ENCODE measurements at regions not wholly inside any gene's neighbourhood (a gene's known extent, or its start where the extent isn't known, plus 50 kb on each side); places are given as distances from the start of the nearest gene placed in this dataset.

- no peak overlapping the region for H3K4me3 Mint-ChIP-seq (ENCODE audit: unreplicated experiment)
- H3K4me1 Mint-ChIP-seq (ENCODE audit: insufficient read depth, unreplicated experiment), result no peaks in the 10 kb centered on the region
- POLR2A ChIA-PET, result interaction anchor here (0.5 kb wide), 1 partner anchor 714 kb away, joined by 3 read pairs; no protein-coding TSS in a partner anchor
- BruUV-seq (replicated peaks), result no TSS peak
- no peaks in the 10 kb centered on the region for H3K9me3 Mint-ChIP-seq (ENCODE audit: unreplicated experiment)
- H3K27me3 Mint-ChIP-seq (ENCODE audit: insufficient read depth, unreplicated experiment), result no peaks in the 10 kb centered on the region
- CTCF ChIA-PET, result interaction anchor here (1.0 kb wide), 1 partner anchor 18 kb away, joined by 3 read pairs; no protein-coding TSS in a partner anchor
- H3K27ac Mint-ChIP-seq (ENCODE audit: low read depth, unreplicated experiment), result no peak overlapping the region
- DNase-seq (ENCODE audit: unreplicated experiment), result no peak
- TF ChIP-seq CTCF (IDR thresholded peaks at IDR 0.05; ENCODE audit: unreplicated experiment), result no peak
- intact Hi-C loops (cut with micrococcal nuclease), result no loop called here
- no peaks in the 10 kb centered on the region for H3K36me3 Mint-ChIP-seq (ENCODE audit: insufficient read depth, unreplicated experiment)
These were observed 242.7 kb upstream of the TTC14 start for GRCh38 chr3:180359061-180359952.

GRCh38 chr3:180359953-180360279 is 242.0 kb upstream of the TTC14 start:
- BruUV-seq (replicated peaks), result no TSS peak
- H3K9me3 Mint-ChIP-seq (ENCODE audit: unreplicated experiment), result no peaks in the 10 kb centered on the region
- intact Hi-C loops (cut with micrococcal nuclease), result no loop called here
- ChIA-PET CTCF (interaction anchor here (1.0 kb wide), 1 partner anchor 18 kb away, joined by 3 read pairs; no protein-coding TSS in a partner anchor), POLR2A (no interaction called here)
- no peak for DNase-seq (ENCODE audit: unreplicated experiment)
- H3K4me3 Mint-ChIP-seq (ENCODE audit: unreplicated experiment), result no peak overlapping the region
- H3K27ac Mint-ChIP-seq (ENCODE audit: low read depth, unreplicated experiment), result no peak overlapping the region
- TF ChIP-seq CTCF (IDR thresholded peaks at IDR 0.05; ENCODE audit: unreplicated experiment), result no peak
- no peaks in the 10 kb centered on the region for H3K27me3 Mint-ChIP-seq (ENCODE audit: insufficient read depth, unreplicated experiment)
- H3K36me3 Mint-ChIP-seq (ENCODE audit: insufficient read depth, unreplicated experiment), result no peaks in the 10 kb centered on the region
- no peaks in the 10 kb centered on the region for H3K4me1 Mint-ChIP-seq (ENCODE audit: insufficient read depth, unreplicated experiment)

- no peak for DNase-seq (ENCODE audit: unreplicated experiment)
- Mint-ChIP-seq H3K27ac (ENCODE audit: low read depth, unreplicated experiment) (no peak overlapping the region), H3K27me3 (ENCODE audit: insufficient read depth, unreplicated experiment) (no peaks in the 10 kb centered on the region), H3K9me3 (ENCODE audit: unreplicated experiment) (peaks cover 5% of the 10 kb centered on the region), H3K36me3 (ENCODE audit: insufficient read depth, unreplicated experiment) (no peaks in the 10 kb centered on the region), H3K4me3 (ENCODE audit: unreplicated experiment) (no peak overlapping the region), H3K4me1 (ENCODE audit: insufficient read depth, unreplicated experiment) (no peaks in the 10 kb centered on the region)
- intact Hi-C loops (cut with micrococcal nuclease), result no loop called here
- BruUV-seq (replicated peaks), result no TSS peak
- ChIA-PET POLR2A (no interaction called here), CTCF (no interaction called here)
- TF ChIP-seq CTCF (IDR thresholded peaks at IDR 0.05; ENCODE audit: unreplicated experiment), result no peak
These were observed 239.9 kb upstream of the TTC14 start for GRCh38 chr3:180362081-180362480.

- TF ChIP-seq CTCF (IDR thresholded peaks at IDR 0.05; ENCODE audit: unreplicated experiment), result no peak
- Mint-ChIP-seq H3K36me3 (ENCODE audit: insufficient read depth, unreplicated experiment) (no peaks in the 10 kb centered on the region), H3K9me3 (ENCODE audit: unreplicated experiment) (no peaks in the 10 kb centered on the region), H3K27ac (ENCODE audit: low read depth, unreplicated experiment) (no peak overlapping the region), H3K27me3 (ENCODE audit: insufficient read depth, unreplicated experiment) (no peaks in the 10 kb centered on the region), H3K4me1 (ENCODE audit: insufficient read depth, unreplicated experiment) (no peaks in the 10 kb centered on the region), H3K4me3 (ENCODE audit: unreplicated experiment) (no peak overlapping the region)
- POLR2A ChIA-PET, result no interaction called here
- CTCF ChIA-PET, result no interaction called here
- intact Hi-C loops (cut with micrococcal nuclease), result no loop called here
- no peak for DNase-seq (ENCODE audit: unreplicated experiment)
- BruUV-seq (replicated peaks), result no TSS peak
These were observed 226.1 kb upstream of the TTC14 start for GRCh38 chr3:180375831-180376230.

Data from MCF 10A (cell line).